ENCODE measurements at regions not wholly inside any gene's neighbourhood (a gene's known extent, or its start where the extent isn't known, plus 50 kb on each side); places are given as distances from the start of the nearest gene placed in this dataset.

DNA sequence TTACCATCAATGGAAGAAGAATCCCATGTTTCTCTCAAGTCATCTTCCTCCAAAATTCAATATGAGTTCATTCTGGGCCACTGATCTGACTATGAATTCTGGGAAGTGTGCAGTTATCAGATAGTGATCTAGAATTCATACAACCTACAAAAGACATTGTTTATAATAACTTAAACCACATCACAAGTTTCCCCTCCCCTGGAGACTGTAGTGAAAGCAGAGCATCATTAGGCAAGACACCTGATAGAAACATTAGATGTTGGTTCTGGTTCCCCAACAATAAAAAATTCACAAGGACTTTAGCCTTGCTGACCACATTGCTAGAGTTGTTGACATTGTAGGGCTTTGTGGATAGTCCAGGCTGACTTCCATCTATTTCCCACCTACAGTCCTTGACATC lies 506.4 kb upstream of the JAG1 start:
- TF ChIP-seq, protein P1, sequence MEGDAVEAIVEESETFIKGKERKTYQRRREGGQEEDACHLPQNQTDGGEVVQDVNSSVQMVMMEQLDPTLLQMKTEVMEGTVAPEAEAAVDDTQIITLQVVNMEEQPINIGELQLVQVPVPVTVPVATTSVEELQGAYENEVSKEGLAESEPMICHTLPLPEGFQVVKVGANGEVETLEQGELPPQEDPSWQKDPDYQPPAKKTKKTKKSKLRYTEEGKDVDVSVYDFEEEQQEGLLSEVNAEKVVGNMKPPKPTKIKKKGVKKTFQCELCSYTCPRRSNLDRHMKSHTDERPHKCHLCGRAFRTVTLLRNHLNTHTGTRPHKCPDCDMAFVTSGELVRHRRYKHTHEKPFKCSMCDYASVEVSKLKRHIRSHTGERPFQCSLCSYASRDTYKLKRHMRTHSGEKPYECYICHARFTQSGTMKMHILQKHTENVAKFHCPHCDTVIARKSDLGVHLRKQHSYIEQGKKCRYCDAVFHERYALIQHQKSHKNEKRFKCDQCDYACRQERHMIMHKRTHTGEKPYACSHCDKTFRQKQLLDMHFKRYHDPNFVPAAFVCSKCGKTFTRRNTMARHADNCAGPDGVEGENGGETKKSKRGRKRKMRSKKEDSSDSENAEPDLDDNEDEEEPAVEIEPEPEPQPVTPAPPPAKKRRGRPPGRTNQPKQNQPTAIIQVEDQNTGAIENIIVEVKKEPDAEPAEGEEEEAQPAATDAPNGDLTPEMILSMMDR (IDR thresholded peaks at IDR 0.05; ENCODE audit: insufficient read depth, low read depth, low read length): no peak
- no peak for TF ChIP-seq EZH2 (IDR thresholded peaks at IDR 0.05; ENCODE audit: insufficient read depth, low read length)
